GOT3 (cell line): ENCODE measurements at regions not wholly inside any gene's neighbourhood (a gene's known extent, or its start where the extent isn't known, plus 50 kb on each side); places are given as distances from the start of the nearest gene placed in this dataset.

Experiments used
- DNase-seq: peaks from one replicate; lab custom pipeline; 2025; ENCODE audit warnings: mixed read lengths; lab: John Stamatoyannopoulos, UW

- DNase-seq = no peak
Measured at GRCh38 chr4:15339737-15340136, 88.1 kb upstream of the C1QTNF7 start.

- DNase-seq = no peak
Measured at GRCh38 chr4:15340332-15340731, 87.5 kb upstream of the C1QTNF7 start.

- no peak for DNase-seq
Measured at GRCh38 chr4:15340902-15341732, 86.7 kb upstream of the C1QTNF7 start.

- DNase-seq = no peak
Measured at GRCh38 chr4:15341733-15342300, 86.0 kb upstream of the C1QTNF7 start.

- no peak for DNase-seq
Measured at GRCh38 chr4:15343000-15343399, 84.8 kb upstream of the C1QTNF7 start.

- DNase-seq = no peak
Measured at GRCh38 chr4:15343581-15343980, 84.3 kb upstream of the C1QTNF7 start.

- no peak for DNase-seq
Measured at GRCh38 chr4:15344041-15344440, 83.8 kb upstream of the C1QTNF7 start.

GRCh38 chr4:15345134-15345533 is 82.7 kb upstream of the C1QTNF7 start:
- DNase-seq = no peak

GRCh38 chr4:15348236-15348635 is 79.6 kb upstream of the C1QTNF7 start:
- DNase-seq = no peak

- no peak for DNase-seq
Measured at GRCh38 chr4:15348695-15349094, 79.1 kb upstream of the C1QTNF7 start.

- no peak for DNase-seq
Measured at GRCh38 chr4:15349531-15349935, 78.3 kb upstream of the C1QTNF7 start.

- no peak for DNase-seq
Measured at GRCh38 chr4:15349965-15350364, 77.9 kb upstream of the C1QTNF7 start.

- DNase-seq = no peak
Measured at GRCh38 chr4:15352524-15352923, 75.3 kb upstream of the C1QTNF7 start.

GRCh38 chr4:15353207-15353606 is 74.6 kb upstream of the C1QTNF7 start:
- no peak for DNase-seq

- no peak for DNase-seq
Measured at GRCh38 chr4:15354371-15355297, 73.2 kb upstream of the C1QTNF7 start.

GRCh38 chr4:15361529-15361928 is 66.3 kb upstream of the C1QTNF7 start:
- no peak for DNase-seq

GRCh38 chr4:15362541-15362940 is 65.3 kb upstream of the C1QTNF7 start:
- no peak for DNase-seq

GRCh38 chr4:15364183-15364582 is 63.6 kb upstream of the C1QTNF7 start:
- no peak for DNase-seq

GRCh38 chr4:15365641-15366040 is 62.2 kb upstream of the C1QTNF7 start:
- DNase-seq = no peak

- DNase-seq = no peak
Measured at GRCh38 chr4:15366721-15367120, 61.1 kb upstream of the C1QTNF7 start.

- DNase-seq = no peak
Measured at GRCh38 chr4:15368856-15369255, 59.0 kb upstream of the C1QTNF7 start.

GRCh38 chr4:15370296-15370695 is 57.5 kb upstream of the C1QTNF7 start:
- no peak for DNase-seq

GRCh38 chr4:15373363-15373762 is 54.5 kb upstream of the C1QTNF7 start:
- DNase-seq = no peak
